ENCODE measurements at regions not wholly inside any gene's neighbourhood (a gene's known extent, or its start where the extent isn't known, plus 50 kb on each side); places are given as distances from the start of the nearest gene placed in this dataset.

DNA sequence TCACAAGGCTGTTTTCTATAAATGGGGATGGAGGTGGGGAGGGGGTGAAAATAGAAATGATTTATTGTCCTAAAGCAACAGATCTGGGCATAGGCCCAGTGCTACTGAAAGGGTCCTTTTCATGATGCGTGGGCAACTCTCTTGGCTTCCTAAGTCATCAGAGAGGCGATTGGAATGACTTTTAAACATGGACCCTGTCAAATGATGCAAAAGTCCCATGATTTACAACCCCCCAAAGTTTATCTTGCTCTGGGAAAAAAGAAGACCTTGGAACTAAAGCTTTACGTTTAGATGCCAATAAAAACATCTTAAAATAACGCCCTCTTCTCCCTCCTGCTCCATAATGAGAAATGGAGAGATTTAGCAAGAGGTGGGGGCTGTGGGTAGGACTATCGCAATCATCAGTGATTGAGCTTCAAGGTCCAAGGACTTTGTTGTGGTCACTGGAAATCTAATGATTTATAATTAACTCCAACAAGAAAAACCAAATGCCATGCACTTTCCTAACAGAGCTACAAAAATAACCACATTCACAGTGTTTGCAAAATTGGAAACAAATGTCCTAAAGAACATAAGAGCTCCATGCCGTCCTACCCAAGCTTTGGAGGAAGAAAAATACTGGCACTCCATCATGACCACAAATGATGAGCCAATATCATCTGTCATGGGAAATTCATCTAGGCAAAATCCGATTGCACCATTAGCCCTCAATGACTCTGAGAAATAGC lies 167.5 kb upstream of the CLINT1 start:
- no peak for TF ChIP-seq EZH2 (IDR thresholded peaks at IDR 0.05)
- no peak for TF ChIP-seq POLR2AphosphoS5 (IDR thresholded peaks at IDR 0.05; ENCODE audit: borderline replicate concordance, low read depth, low read length)
- TF ChIP-seq FOXP2 (optimal IDR thresholded peaks at IDR 0.05; ENCODE audit: control extremely low read depth, extremely low read length, insufficient read depth): no peak

All from SK-N-MC (cell line).